Keratinocyte (primary cell): ENCODE measurements at regions not wholly inside any gene's neighbourhood (a gene's known extent, or its start where the extent isn't known, plus 50 kb on each side); places are given as distances from the start of the nearest gene placed in this dataset.
"Not testable (repeated sequence)": the region's sequence is repeated elsewhere in the genome, so short reads cannot be mapped to it uniquely, and the experiment has no call there.

Experiments used
- DNase-seq: peaks from one replicate; pipeline ENCODE4 v3.0.0-alpha.2; 2011; ENCODE audit warnings: low read depth, missing footprints, low spot score
- FAIRE-seq: peaks from 2 replicates; lab custom pipeline; 2011; peaks lifted over from hg19 to GRCh38; lab: Jason Lieb, UNC
- H2AFZ ChIP-seq: 2 replicates; pipeline ENCODE4 v1.6.0; 2012; ENCODE audit warnings: low read length, control low read depth, inconsistent platforms; ENCODE audit not compliant: control insufficient read depth
- H3K27ac ChIP-seq: 2 replicates; pipeline ENCODE4 v1.5.1; 2011; ENCODE audit warnings: low read length; ENCODE audit not compliant: control insufficient read depth, insufficient read depth
- H3K27me3 ChIP-seq: 3 replicates; pipeline ENCODE4 v1.6.0; 2011; ENCODE audit warnings: low read length; ENCODE audit not compliant: control insufficient read depth, insufficient read depth; ENCODE audit errors: extremely low read depth
- H3K36me3 ChIP-seq, 2 experiments: 2 replicates in 1 of 2; 3 replicates in 1 of 2; pipeline ENCODE4 v1.5.1; 2011; ENCODE audit warnings: low read length in 2 of 2, mild to moderate bottlenecking in 1 of 2; ENCODE audit not compliant: control insufficient read depth in 2 of 2, insufficient read depth in 2 of 2; ENCODE audit errors: extremely low read depth in 1 of 2
- H3K4me1 ChIP-seq: 3 replicates; pipeline ENCODE4 v1.5.1; 2011; ENCODE audit warnings: low read length; ENCODE audit not compliant: control insufficient read depth, insufficient read depth; ENCODE audit errors: extremely low read depth
- H3K4me2 ChIP-seq: 3 replicates; pipeline ENCODE4 v1.6.0; 2011; ENCODE audit warnings: low read depth, low read length; ENCODE audit not compliant: control insufficient read depth, insufficient read depth; ENCODE audit errors: extremely low read depth
- H3K4me3 ChIP-seq, 3 experiments: fragments of 200-600 bp in 1 of 3; sonication (generic) in 1 of 3; 2 replicates in 2 of 3; 3 replicates in 1 of 3; pipeline ENCODE4 v1.5.1; 2011 to 2016; ENCODE audit warnings: low read length in 3 of 3, mild to moderate bottlenecking in 3 of 3, control low read depth in 2 of 3, inconsistent platforms in 1 of 3, low read depth in 1 of 3, mixed read lengths in 1 of 3, mixed run types in 1 of 3, moderate library complexity in 1 of 3; ENCODE audit not compliant: control insufficient read depth in 2 of 3, insufficient read depth in 2 of 3; ENCODE audit errors: extremely low read depth in 1 of 3
- H3K79me2 ChIP-seq: 2 replicates; pipeline ENCODE4 v1.6.0; 2012; ENCODE audit warnings: low read length; ENCODE audit not compliant: control insufficient read depth, insufficient read depth
- H3K9ac ChIP-seq: 3 replicates; pipeline ENCODE4 v1.6.0; 2011; ENCODE audit warnings: low read length; ENCODE audit not compliant: control insufficient read depth, insufficient read depth; ENCODE audit errors: extremely low read depth
- H3K9me1 ChIP-seq: 3 replicates; pipeline ENCODE4 v1.6.0; 2011; ENCODE audit warnings: low read length; ENCODE audit not compliant: control insufficient read depth, insufficient read depth; ENCODE audit errors: extremely low read depth
- H3K9me3 ChIP-seq: 2 replicates; pipeline ENCODE4 v1.5.1; 2012; ENCODE audit warnings: low read depth, low read length; ENCODE audit not compliant: control insufficient read depth
- H4K20me1 ChIP-seq: 3 replicates; pipeline ENCODE4 v1.6.0; 2011; ENCODE audit warnings: low read length; ENCODE audit not compliant: control insufficient read depth, insufficient read depth; ENCODE audit errors: extremely low read depth
- CTCF ChIP-seq, 3 experiments: IDR thresholded peaks in 1 of 3; conservative IDR thresholded peaks in 1 of 3; optimal IDR thresholded peaks in 1 of 3; 2 replicates in 2 of 3; 3 replicates in 1 of 3; pipeline versions ENCODE3 to v1.5.1; 2011; ENCODE audit warnings: low read length in 3 of 3, mild to moderate bottlenecking in 3 of 3, moderate library complexity in 2 of 3, control low read depth in 1 of 3, inconsistent platforms in 1 of 3; ENCODE audit not compliant: insufficient read depth in 2 of 3; ENCODE audit errors: extremely low read depth in 1 of 3
- EZH2 ChIP-seq: IDR thresholded peaks from one replicate; pipeline ENCODE4 v1.6.1; 2012; ENCODE audit warnings: inconsistent platforms, mild to moderate bottlenecking, low read length, moderate library complexity
- dilution Hi-C: fragments of 300-500 bp; cut with MboI; formaldehyde crosslinking; loops from one replicate; pipeline ENCODE4 v1.7.0; 2020; ENCODE audit warnings: low sequenced_read_pairs; ENCODE audit not compliant: extremely low pct_ligation_motif_present

- Histone ChIP-seq H3K9me1 (no peaks in the 10 kb centered on the region), H3K9ac (no peak overlapping the region), H3K27ac (no peak overlapping the region), H3K9me3 (peaks cover 2% of the 10 kb centered on the region), H3K4me1 (no peaks in the 10 kb centered on the region), H4K20me1 (peaks cover 3% of the 10 kb centered on the region), H3K4me2 (no peak overlapping the region), H3K36me3 (no peaks in the 10 kb centered on the region), H3K4me3 (no peak overlapping the region), H2AFZ (no peak overlapping the region), H3K79me2 (no peaks in the 10 kb centered on the region), H3K27me3 (no peaks in the 10 kb centered on the region)
- dilution Hi-C loops, result no loop called here
- no peak for FAIRE-seq
- TF ChIP-seq CTCF (optimal IDR thresholded peaks at IDR 0.05 in 1 of 3, IDR thresholded peaks at IDR 0.05 in 1 of 3, conservative IDR thresholded peaks at IDR 0.05 in 1 of 3; ENCODE audit: extremely low read depth in 1 of 3, insufficient read depth in 2 of 3, low read length in 3 of 3) (no peak), EZH2 (no peak)
- DNase-seq, result no peak
Observed at GRCh38 chr7:4606797-4607196, 75.3 kb upstream of the FOXK1 start.

- Histone ChIP-seq H3K79me2 (no peaks in the 10 kb centered on the region), H3K4me1 (no peaks in the 10 kb centered on the region), H4K20me1 (peaks cover 3% of the 10 kb centered on the region), H3K4me3 (no peak overlapping the region), H3K9me1 (no peaks in the 10 kb centered on the region), H3K4me2 (no peak overlapping the region), H3K36me3 (no peaks in the 10 kb centered on the region), H3K27ac (no peak overlapping the region), H3K9me3 (peaks cover 2% of the 10 kb centered on the region), H3K27me3 (no peaks in the 10 kb centered on the region), H3K9ac (no peak overlapping the region), H2AFZ (no peak overlapping the region)
- FAIRE-seq, result no peak
- TF ChIP-seq EZH2, result no peak
- TF ChIP-seq CTCF (optimal IDR thresholded peaks at IDR 0.05 in 1 of 3, IDR thresholded peaks at IDR 0.05 in 1 of 3, conservative IDR thresholded peaks at IDR 0.05 in 1 of 3; ENCODE audit: extremely low read depth in 1 of 3, insufficient read depth in 2 of 3, low read length in 3 of 3), result no peak
- DNase-seq, result no peak
- dilution Hi-C loops, result no loop called here
Observed at GRCh38 chr7:4607311-4607729, 74.8 kb upstream of the FOXK1 start.

- H3K4me2 ChIP-seq, H4K20me1 ChIP-seq, H3K27ac ChIP-seq, H2AFZ ChIP-seq, FAIRE-seq, dilution Hi-C loops, H3K79me2 ChIP-seq, H3K9ac ChIP-seq, DNase-seq, H3K4me3 ChIP-seq, H3K36me3 ChIP-seq, H3K9me3 ChIP-seq, H3K27me3 ChIP-seq, H3K9me1 ChIP-seq: not testable (repeated sequence)
- peaks cover 16% of the 10 kb centered on the region for H3K4me1 ChIP-seq
Observed at GRCh38 chr7:4609576-4609975, 72.5 kb upstream of the FOXK1 start.
